ENCODE measurements at regions not wholly inside any gene's neighbourhood (a gene's known extent, or its start where the extent isn't known, plus 50 kb on each side); places are given as distances from the start of the nearest gene placed in this dataset.

- no peaks in the 10 kb centered on the region for H3K36me3 Mint-ChIP-seq
- H3K4me3 Mint-ChIP-seq = no peak overlapping the region
- H3K9me3 Mint-ChIP-seq = peaks cover 0 to 10% (median 2%) of the 10 kb centered on the region in 7 donors
- no peak overlapping the region for H3K27ac Mint-ChIP-seq
- DNase-seq (no peak), ATAC-seq (ENCODE audit: low read depth in 2 of 2) (no peak)
- H3K4me1 Mint-ChIP-seq = no peaks in the 10 kb centered on the region
- no peaks in the 10 kb centered on the region for H3K27me3 Mint-ChIP-seq
These were observed 582.3 kb downstream of the SLC4A3 start for GRCh38 chr2:220209751-220210150.

- H3K4me3 Mint-ChIP-seq = no peak overlapping the region
- ATAC-seq (ENCODE audit: low read depth in 2 of 2) (no peak), DNase-seq (no peak)
- no peaks in the 10 kb centered on the region for H3K27me3 Mint-ChIP-seq
- peaks cover 0 to 10% (median 2%) of the 10 kb centered on the region in 7 donors for H3K9me3 Mint-ChIP-seq
- H3K36me3 Mint-ChIP-seq = no peaks in the 10 kb centered on the region
- H3K4me1 Mint-ChIP-seq = no peaks in the 10 kb centered on the region
- H3K27ac Mint-ChIP-seq = no peak overlapping the region
These were observed 585.1 kb downstream of the SLC4A3 start for GRCh38 chr2:220212296-220213080.

GRCh38 chr2:220215785-220216184, 588.4 kb downstream of the SLC4A3 start:
- no peaks in the 10 kb centered on the region for H3K4me1 Mint-ChIP-seq

GRCh38 chr2:220219371-220219770, 591.9 kb downstream of the SLC4A3 start:
- H3K4me3 Mint-ChIP-seq = no peak overlapping the region
- H3K27ac Mint-ChIP-seq = no peak overlapping the region
- DNase-seq = no peak
- H3K27me3 Mint-ChIP-seq = no peaks in the 10 kb centered on the region
- H3K9me3 Mint-ChIP-seq = peaks cover 0 to 7% (median 0%) of the 10 kb centered on the region in 7 donors
- H3K36me3 Mint-ChIP-seq = no peaks in the 10 kb centered on the region
- no peaks in the 10 kb centered on the region for H3K4me1 Mint-ChIP-seq
- ATAC-seq (ENCODE audit: low read depth in 2 of 2) = no peak

More at GRCh38 chr2:220215785-220216184, 588.4 kb downstream of the SLC4A3 start:
- no peak for DNase-seq
- Mint-ChIP-seq H3K36me3 (no peaks in the 10 kb centered on the region), H3K4me3 (no peak overlapping the region), H3K27ac (no peak overlapping the region), H3K27me3 (no peaks in the 10 kb centered on the region), H3K9me3 (peaks cover 0 to 14% (median 1%) of the 10 kb centered on the region in 7 donors)
- ATAC-seq (ENCODE audit: low read depth in 2 of 2) = no peak

GRCh38 chr2:220220009-220220408, 592.6 kb downstream of the SLC4A3 start:
- DNase-seq (no peak), ATAC-seq (ENCODE audit: low read depth in 2 of 2) (no peak)
- Mint-ChIP-seq H3K4me1 (no peaks in the 10 kb centered on the region), H3K36me3 (no peaks in the 10 kb centered on the region), H3K4me3 (no peak overlapping the region), H3K9me3 (peaks cover 0 to 7% (median 0%) of the 10 kb centered on the region in 7 donors), H3K27me3 (no peaks in the 10 kb centered on the region), H3K27ac (no peak overlapping the region)

- Mint-ChIP-seq H3K4me3 (no peak overlapping the region), H3K4me1 (no peaks in the 10 kb centered on the region), H3K36me3 (no peaks in the 10 kb centered on the region), H3K27ac (no peak overlapping the region), H3K27me3 (no peaks in the 10 kb centered on the region), H3K9me3 (peaks cover 0 to 7% (median 2%) of the 10 kb centered on the region in 7 donors)
- ATAC-seq (ENCODE audit: low read depth in 2 of 2) (no peak), DNase-seq (no peak)
These were observed 594.6 kb downstream of the SLC4A3 start for GRCh38 chr2:220221992-220222391.

GRCh38 chr2:220224691-220225543, 597.5 kb downstream of the SLC4A3 start:
- no peak overlapping the region for H3K4me3 Mint-ChIP-seq
- H3K9me3 Mint-ChIP-seq = peaks cover 0 to 3% (median 0%) of the 10 kb centered on the region in 7 donors
- no peaks in the 10 kb centered on the region for H3K36me3 Mint-ChIP-seq
- H3K27ac Mint-ChIP-seq = no peak overlapping the region
- ATAC-seq (ENCODE audit: low read depth in 2 of 2) = no peak
- no peak for DNase-seq
- H3K27me3 Mint-ChIP-seq = no peaks in the 10 kb centered on the region
- H3K4me1 Mint-ChIP-seq = no peaks in the 10 kb centered on the region

GRCh38 chr2:220226076-220226475, 598.6 kb downstream of the SLC4A3 start:
- ATAC-seq (ENCODE audit: low read depth in 2 of 2) = no peak
- H3K27ac Mint-ChIP-seq = no peak overlapping the region

GRCh38 chr2:220226546-220226945, 599.1 kb downstream of the SLC4A3 start:
- DNase-seq (no peak), ATAC-seq (ENCODE audit: low read depth in 2 of 2) (no peak)
- no peaks in the 10 kb centered on the region for H3K27me3 Mint-ChIP-seq
- H3K36me3 Mint-ChIP-seq = no peaks in the 10 kb centered on the region
- H3K4me3 Mint-ChIP-seq = no peak overlapping the region
- H3K27ac Mint-ChIP-seq = no peak overlapping the region
- no peaks in the 10 kb centered on the region for H3K4me1 Mint-ChIP-seq
- peaks cover 0 to 3% (median 0%) of the 10 kb centered on the region in 7 donors for H3K9me3 Mint-ChIP-seq

More at GRCh38 chr2:220226076-220226475, 598.6 kb downstream of the SLC4A3 start:
- Mint-ChIP-seq H3K27me3 (no peaks in the 10 kb centered on the region), H3K4me3 (no peak overlapping the region), H3K4me1 (no peaks in the 10 kb centered on the region), H3K36me3 (no peaks in the 10 kb centered on the region), H3K9me3 (peaks cover 0 to 3% (median 0%) of the 10 kb centered on the region in 7 donors)
- no peak for DNase-seq

- H3K27me3 Mint-ChIP-seq = no peaks in the 10 kb centered on the region
- no peak for DNase-seq
- H3K27ac Mint-ChIP-seq = no peak overlapping the region
- H3K9me3 Mint-ChIP-seq = peaks cover 0 to 3% (median 0%) of the 10 kb centered on the region in 7 donors
- ATAC-seq (ENCODE audit: low read depth in 2 of 2) = no peak
- no peaks in the 10 kb centered on the region for H3K36me3 Mint-ChIP-seq
- H3K4me3 Mint-ChIP-seq = no peak overlapping the region
- no peaks in the 10 kb centered on the region for H3K4me1 Mint-ChIP-seq
These were observed 600.0 kb downstream of the SLC4A3 start for GRCh38 chr2:220227266-220227920.

- Mint-ChIP-seq H3K4me3 (no peak overlapping the region), H3K4me1 (no peaks in the 10 kb centered on the region), H3K27ac (no peak overlapping the region), H3K27me3 (no peaks in the 10 kb centered on the region), H3K36me3 (no peaks in the 10 kb centered on the region), H3K9me3 (peaks cover 0 to 3% (median 0%) of the 10 kb centered on the region in 7 donors)
- DNase-seq (no peak), ATAC-seq (ENCODE audit: low read depth in 2 of 2) (no peak)
These were observed 601.0 kb downstream of the SLC4A3 start for GRCh38 chr2:220228310-220229006.

- Mint-ChIP-seq H3K4me3 (no peak overlapping the region), H3K36me3 (no peaks in the 10 kb centered on the region), H3K27me3 (no peaks in the 10 kb centered on the region), H3K27ac (no peak overlapping the region), H3K9me3 (peaks cover 0 to 9% (median 2%) of the 10 kb centered on the region in 7 donors), H3K4me1 (no peaks in the 10 kb centered on the region)
- DNase-seq (no peak), ATAC-seq (ENCODE audit: low read depth in 2 of 2) (no peak)
These were observed 613.2 kb downstream of the SLC4A3 start for GRCh38 chr2:220240641-220241040.

GRCh38 chr2:220241423-220241822, 614.0 kb downstream of the SLC4A3 start:
- H3K4me1 Mint-ChIP-seq = no peaks in the 10 kb centered on the region
- no peaks in the 10 kb centered on the region for H3K36me3 Mint-ChIP-seq

More at GRCh38 chr2:220241423-220241822, 614.0 kb downstream of the SLC4A3 start:
- Mint-ChIP-seq H3K4me3 (no peak overlapping the region), H3K27ac (no peak overlapping the region), H3K9me3 (peaks cover 0 to 3% (median 0%) of the 10 kb centered on the region in 7 donors), H3K27me3 (no peaks in the 10 kb centered on the region)
- DNase-seq (no peak), ATAC-seq (ENCODE audit: low read depth in 2 of 2) (no peak)

Data from naive B cell (primary cell).